GM18861 (cell line): ENCODE measurements at regions not wholly inside any gene's neighbourhood (a gene's known extent, or its start where the extent isn't known, plus 50 kb on each side); places are given as distances from the start of the nearest gene placed in this dataset.

Experiments
- ATAC-seq: cut with Tn5 transposase; IDR thresholded peaks from one replicate; pipeline ENCODE4 v1.9.1; 2021; ENCODE audit not compliant: unreplicated experiment

- no peak for ATAC-seq
Observed at GRCh38 chr2:236688563-236689392, 119.2 kb downstream of the ACKR3 start.

GRCh38 chr2:236689393-236689700 lies 119.7 kb downstream of the ACKR3 start:
- no peak for ATAC-seq

- no peak for ATAC-seq
Observed at GRCh38 chr2:236689981-236690380, 120.4 kb downstream of the ACKR3 start.

- no peak for ATAC-seq
Observed at GRCh38 chr2:236690726-236691125, 121.1 kb downstream of the ACKR3 start.

- ATAC-seq, result no peak
Observed at GRCh38 chr2:236691799-236692167, 122.2 kb downstream of the ACKR3 start.

- no peak for ATAC-seq
Observed at GRCh38 chr2:236692937-236693336, 123.3 kb downstream of the ACKR3 start.

- no peak for ATAC-seq
Observed at GRCh38 chr2:236693531-236693930, 123.9 kb downstream of the ACKR3 start.

GRCh38 chr2:236694146-236694888 lies 124.7 kb downstream of the ACKR3 start:
- ATAC-seq, result no peak

GRCh38 chr2:236696834-236697233 lies 127.2 kb downstream of the ACKR3 start:
- ATAC-seq, result no peak

GRCh38 chr2:236698016-236698627 lies 128.5 kb downstream of the ACKR3 start:
- no peak for ATAC-seq

GRCh38 chr2:236700703-236701102 lies 131.1 kb downstream of the ACKR3 start:
- no peak for ATAC-seq

GRCh38 chr2:236702657-236703372 lies 133.2 kb downstream of the ACKR3 start:
- ATAC-seq, result no peak

GRCh38 chr2:236703373-236703709 lies 133.7 kb downstream of the ACKR3 start:
- ATAC-seq, result no peak

GRCh38 chr2:236703906-236704305 lies 134.3 kb downstream of the ACKR3 start:
- ATAC-seq, result no peak

- no peak for ATAC-seq
Observed at GRCh38 chr2:236704887-236705286, 135.3 kb downstream of the ACKR3 start.

GRCh38 chr2:236705295-236706105 lies 135.9 kb downstream of the ACKR3 start:
- no peak for ATAC-seq

GRCh38 chr2:236706288-236706687 lies 136.7 kb downstream of the ACKR3 start:
- no peak for ATAC-seq

GRCh38 chr2:236706803-236707202 lies 137.2 kb downstream of the ACKR3 start:
- ATAC-seq, result no peak

GRCh38 chr2:236711440-236711839 lies 141.8 kb downstream of the ACKR3 start:
- no peak for ATAC-seq

- ATAC-seq, result no peak
Observed at GRCh38 chr2:236712304-236712703, 142.7 kb downstream of the ACKR3 start.
